OCI-LY7 (cell line): ENCODE measurements at regions not wholly inside any gene's neighbourhood (a gene's known extent, or its start where the extent isn't known, plus 50 kb on each side); places are given as distances from the start of the nearest gene placed in this dataset.

Experiments
- BruUV-seq: library from RNA; stranded (reverse); fragments of 400-500 nt; replicated peaks from 2 replicates; lab custom pipeline; 2021; lab: Mats Ljungman, UMichigan
- CTCF ChIA-PET: fragments of 300-600 bp; sonication (Branson Sonifier 250); formaldehyde crosslinking; loops from one replicate; lab custom pipeline; 2022; ENCODE audit warnings: antibody characterized with exemption; ENCODE audit not compliant: unreplicated experiment; lab: Charles Lee
- POLR2A ChIA-PET: fragments of 300-600 bp; sonication (Branson Sonifier 250); formaldehyde crosslinking; loops from one replicate; lab custom pipeline; 2022; ENCODE audit warnings: antibody characterized with exemption; lab: Charles Lee
- DNase-seq: peaks from one replicate; pipeline ENCODE4 v3.0.0-alpha.2; 2015; ENCODE audit warnings: low spot score
- H2AFZ ChIP-seq: fragments of 200-600 bp; sonication (generic), shearing (Covaris generic); 2 replicates; pipeline ENCODE4 v1.6.1; 2014; ENCODE audit warnings: mild to moderate bottlenecking, antibody characterized with exemption, low read length, moderate library complexity
- H3K27ac ChIP-seq: fragments of 200-600 bp; sonication (generic); 2 replicates; pipeline ENCODE4 v1.5.1; 2014; ENCODE audit warnings: mixed run types, low read depth, mild to moderate bottlenecking, moderate library complexity, low read length, inconsistent platforms; ENCODE audit not compliant: poor library complexity, severe bottlenecking
- H3K36me3 ChIP-seq: fragments of 200-600 bp; sonication (generic); 2 replicates; pipeline ENCODE4 v1.6.1; 2014; ENCODE audit warnings: mild to moderate bottlenecking, antibody characterized with exemption, low read length, moderate library complexity, mixed read lengths; ENCODE audit not compliant: insufficient read depth
- H3K4me1 ChIP-seq: fragments of 200-600 bp; sonication (generic); 2 replicates; pipeline ENCODE4 v1.5.1; 2014; ENCODE audit warnings: mild to moderate bottlenecking, low read length; ENCODE audit not compliant: insufficient read depth, poor library complexity, severe bottlenecking
- H3K4me2 ChIP-seq: fragments of 200-600 bp; sonication (generic); 2 replicates; pipeline ENCODE4 v1.6.1; 2014; ENCODE audit warnings: mild to moderate bottlenecking, low read length
- H3K4me3 ChIP-seq: fragments of 200-600 bp; sonication (generic); 2 replicates; pipeline ENCODE4 v1.5.1; 2014; ENCODE audit warnings: mild to moderate bottlenecking, low read depth, low read length; ENCODE audit not compliant: poor library complexity, severe bottlenecking
- H3K79me2 ChIP-seq: fragments of 200-600 bp; sonication (generic); 2 replicates; pipeline ENCODE4 v1.6.1; 2016; ENCODE audit warnings: low read depth, mild to moderate bottlenecking, low read length, moderate library complexity, mixed read lengths; ENCODE audit not compliant: insufficient read depth
- H3K9me2 ChIP-seq: fragments of 200-600 bp; sonication (generic); 2 replicates; pipeline ENCODE4 v1.6.1; 2016; ENCODE audit warnings: mild to moderate bottlenecking, low read length, mixed read lengths; ENCODE audit not compliant: insufficient read depth
- H3K9me3 ChIP-seq: fragments of 200-600 bp; sonication (generic); 2 replicates; pipeline ENCODE4 v1.6.1; 2014; ENCODE audit warnings: mild to moderate bottlenecking, mixed run types, low read length, mixed read lengths
- H4K20me1 ChIP-seq: fragments of 200-600 bp; sonication (generic); 2 replicates; pipeline ENCODE4 v1.6.1; 2014; ENCODE audit warnings: mild to moderate bottlenecking, antibody characterized with exemption, low read length, moderate library complexity, mixed read lengths; ENCODE audit not compliant: insufficient read depth
- EZH2phosphoT487 ChIP-seq: fragments of 200-600 bp; sonication (generic); IDR thresholded peaks from 2 replicates; pipeline ENCODE4 v1.6.1; 2018; ENCODE audit warnings: low read depth, borderline replicate concordance, mild to moderate bottlenecking, mixed run types, antibody characterized with exemption, low read length, moderate library complexity, mixed read lengths
- intact Hi-C: fragments of 100-400 bp; cut with micrococcal nuclease; formaldehyde crosslinking; loops from one replicate; pipeline ENCODE4 v1.10.0; 2022; ENCODE audit not compliant: unreplicated experiment
- TF ChIP-seq, protein P1 (sequence below): fragments of 200-600 bp; sonication (generic); conservative IDR thresholded peaks from 2 replicates; pipeline ENCODE4 v1.5.1; 2014; ENCODE audit warnings: mild to moderate bottlenecking, antibody characterized with exemption, low read length, moderate library complexity, mixed read lengths

DNA sequence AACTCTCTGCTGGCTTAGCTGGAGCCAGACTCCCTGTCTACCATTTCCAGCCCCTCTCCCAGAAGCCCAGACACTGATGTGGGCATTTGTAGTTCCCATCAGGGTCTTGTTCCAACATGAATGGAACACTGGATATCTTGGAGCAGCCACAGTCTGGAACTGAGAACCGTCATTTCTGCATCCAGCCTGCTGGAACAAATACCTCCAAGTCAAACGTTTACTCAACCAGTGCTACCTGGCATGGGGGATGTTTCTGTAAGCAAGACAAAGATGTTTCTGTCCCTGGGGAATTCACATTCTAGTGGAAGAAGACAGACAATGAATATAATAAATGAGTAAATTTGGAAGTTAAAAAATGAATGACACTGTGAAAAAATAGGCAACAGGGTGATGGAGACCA lies 70.8 kb upstream of the ZNF438 start:
- Histone ChIP-seq H3K4me2 (no peak overlapping the region), H3K9me3 (no peaks in the 10 kb centered on the region), H3K36me3 (no peaks in the 10 kb centered on the region), H3K79me2 (no peaks in the 10 kb centered on the region), H3K27ac (no peak overlapping the region), H3K9me2 (no peaks in the 10 kb centered on the region), H3K4me1 (no peaks in the 10 kb centered on the region), H3K4me3 (no peak overlapping the region), H4K20me1 (no peaks in the 10 kb centered on the region), H2AFZ (no peak overlapping the region)
- BruUV-seq, result no TSS peak
- no peak for DNase-seq
- intact Hi-C loops, result no loop called here
- CTCF ChIA-PET, result no interaction called here
- TF ChIP-seq, protein P1, sequence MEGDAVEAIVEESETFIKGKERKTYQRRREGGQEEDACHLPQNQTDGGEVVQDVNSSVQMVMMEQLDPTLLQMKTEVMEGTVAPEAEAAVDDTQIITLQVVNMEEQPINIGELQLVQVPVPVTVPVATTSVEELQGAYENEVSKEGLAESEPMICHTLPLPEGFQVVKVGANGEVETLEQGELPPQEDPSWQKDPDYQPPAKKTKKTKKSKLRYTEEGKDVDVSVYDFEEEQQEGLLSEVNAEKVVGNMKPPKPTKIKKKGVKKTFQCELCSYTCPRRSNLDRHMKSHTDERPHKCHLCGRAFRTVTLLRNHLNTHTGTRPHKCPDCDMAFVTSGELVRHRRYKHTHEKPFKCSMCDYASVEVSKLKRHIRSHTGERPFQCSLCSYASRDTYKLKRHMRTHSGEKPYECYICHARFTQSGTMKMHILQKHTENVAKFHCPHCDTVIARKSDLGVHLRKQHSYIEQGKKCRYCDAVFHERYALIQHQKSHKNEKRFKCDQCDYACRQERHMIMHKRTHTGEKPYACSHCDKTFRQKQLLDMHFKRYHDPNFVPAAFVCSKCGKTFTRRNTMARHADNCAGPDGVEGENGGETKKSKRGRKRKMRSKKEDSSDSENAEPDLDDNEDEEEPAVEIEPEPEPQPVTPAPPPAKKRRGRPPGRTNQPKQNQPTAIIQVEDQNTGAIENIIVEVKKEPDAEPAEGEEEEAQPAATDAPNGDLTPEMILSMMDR, result no peak
- no peak for TF ChIP-seq EZH2phosphoT487
- POLR2A ChIA-PET, result interaction anchor here (0.7 kb wide), 1 partner anchor 35 kb away, joined by 3 read pairs; no protein-coding TSS in a partner anchor

DNA sequence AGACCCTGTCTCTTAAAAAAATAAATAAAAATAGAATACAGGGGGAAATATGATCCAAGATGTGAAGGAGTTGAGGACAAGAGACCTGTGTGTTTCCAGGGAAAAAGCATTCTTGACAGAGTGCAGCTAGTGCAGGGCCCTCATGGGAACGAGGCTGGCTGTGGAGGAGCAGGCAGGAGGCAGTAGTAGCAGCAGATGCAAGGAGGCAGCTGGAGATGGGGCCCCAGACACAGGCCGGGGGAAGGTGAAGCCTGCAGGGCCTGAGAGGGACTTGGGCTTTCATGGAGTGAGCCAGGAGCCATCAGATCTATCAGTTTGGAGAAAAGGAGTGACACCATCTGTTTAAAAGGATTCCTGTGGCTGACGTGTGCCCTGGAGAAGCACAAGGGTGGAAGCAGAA lies 71.4 kb upstream of the ZNF438 start:
- H3K9me2 ChIP-seq, result no peaks in the 10 kb centered on the region
- DNase-seq, result no peak
- no TSS peak for BruUV-seq
- no peaks in the 10 kb centered on the region for H3K79me2 ChIP-seq
- TF ChIP-seq, protein P1, result no peak
- H2AFZ ChIP-seq, result no peak overlapping the region
- CTCF ChIA-PET, result no interaction called here
- no peaks in the 10 kb centered on the region for H3K9me3 ChIP-seq
- H3K4me2 ChIP-seq, result no peak overlapping the region
- no peak overlapping the region for H3K4me3 ChIP-seq
- intact Hi-C loops, result no loop called here
- H4K20me1 ChIP-seq, result no peaks in the 10 kb centered on the region
- H3K27ac ChIP-seq, result no peak overlapping the region
- H3K4me1 ChIP-seq, result no peaks in the 10 kb centered on the region
- POLR2A ChIA-PET, result no interaction called here
- H3K36me3 ChIP-seq, result no peaks in the 10 kb centered on the region

- Histone ChIP-seq H3K79me2 (no peaks in the 10 kb centered on the region), H3K27ac (no peak overlapping the region), H3K9me3 (no peaks in the 10 kb centered on the region), H4K20me1 (no peaks in the 10 kb centered on the region), H3K9me2 (no peaks in the 10 kb centered on the region), H3K4me3 (no peak overlapping the region), H3K4me1 (no peaks in the 10 kb centered on the region), H3K4me2 (no peak overlapping the region), H2AFZ (no peak overlapping the region), H3K36me3 (no peaks in the 10 kb centered on the region)
- DNase-seq, result no peak
- ChIA-PET POLR2A (interaction anchor here (0.6 kb wide), 1 partner anchor 74 kb away, joined by 3 read pairs; no protein-coding TSS in a partner anchor), CTCF (no interaction called here)
- BruUV-seq, result no TSS peak
- no peak for TF ChIP-seq EZH2phosphoT487
- TF ChIP-seq, protein P1, result no peak
- intact Hi-C loops, result no loop called here
Observed at GRCh38 chr10:31112961-31113360, 81.3 kb upstream of the ZNF438 start.
